GM12878 (cell line): ENCODE measurements at regions not wholly inside any gene's neighbourhood (a gene's known extent, or its start where the extent isn't known, plus 50 kb on each side); places are given as distances from the start of the nearest gene placed in this dataset.

Experiments used
- ATAC-seq: fragments of 200-7000 bp; cut with Tn5 transposase; 3 replicates; pipeline ENCODE4 v1.9.1; 2020; ENCODE audit warnings: mild to moderate bottlenecking, moderate library complexity
- BruUV-seq: library from RNA; stranded (reverse); fragments of 400-500 nt; replicated peaks from 2 replicates; lab custom pipeline; 2021; lab: Mats Ljungman, UMichigan
- CTCF ChIA-PET: fragments of 300-600 bp; sonication (Branson Sonifier 250); formaldehyde crosslinking; extraction: SDS; loops from one replicate; lab custom pipeline; 2021; ENCODE audit warnings: inconsistent platforms; lab: Yijun Ruan, JAX
- POLR2A ChIA-PET: fragments of 350-600 bp; formaldehyde crosslinking; extraction: SDS; loops from one replicate; lab custom pipeline; 2021; ENCODE audit warnings: inconsistent platforms; lab: Charles Lee
- RAD21 ChIA-PET: fragments of 300-600 bp; sonication (Branson Sonifier 250); formaldehyde crosslinking; loops from one replicate; lab custom pipeline; 2023; ENCODE audit warnings: antibody characterized with exemption; ENCODE audit not compliant: unreplicated experiment; lab: Charles Lee
- SMC1A ChIA-PET: fragments of 300-600 bp; sonication (Branson Sonifier 250); formaldehyde crosslinking; loops from one replicate; lab custom pipeline; 2023; ENCODE audit not compliant: unreplicated experiment, uncharacterized antibody; lab: Charles Lee
- DNase-seq: peaks from one replicate; pipeline ENCODE4 v3.0.0-alpha.2; 2011; ENCODE audit warnings: low read depth, low spot score
- FAIRE-seq: peaks from 3 replicates; lab custom pipeline; 2011; peaks lifted over from hg19 to GRCh38; lab: Jason Lieb, UNC
- H2AFZ ChIP-seq: 2 replicates; pipeline ENCODE4 v1.6.0; 2011; ENCODE audit warnings: low read depth, low read length, control low read depth; ENCODE audit not compliant: control insufficient read depth
- H3K27ac ChIP-seq: 2 replicates; pipeline ENCODE4 v1.5.1; 2011; ENCODE audit warnings: control low read depth; ENCODE audit not compliant: control insufficient read depth, insufficient read depth
- H3K27me3 ChIP-seq, 2 experiments: replicated peaks in 1 of 2; 2 replicates each; pipeline versions ENCODE4 v1.6.0 to v1.6.1; 2011; ENCODE audit warnings: low read length in 1 of 2; ENCODE audit not compliant: control insufficient read depth in 2 of 2, insufficient read depth in 2 of 2
- H3K36me3 ChIP-seq, 2 experiments: 2 replicates each; pipeline ENCODE4 v1.5.1; 2011; ENCODE audit warnings: low read length in 1 of 2; ENCODE audit not compliant: control insufficient read depth in 2 of 2, insufficient read depth in 2 of 2
- H3K4me1 ChIP-seq: 2 replicates; pipeline ENCODE4 v1.6.1; 2011; ENCODE audit warnings: mild to moderate bottlenecking, low read length, moderate library complexity, mixed read lengths; ENCODE audit not compliant: control insufficient read depth, insufficient read depth
- H3K4me2 ChIP-seq: 2 replicates; pipeline ENCODE4 v1.6.0; 2011; ENCODE audit warnings: control low read depth; ENCODE audit not compliant: control insufficient read depth, insufficient read depth
- H3K4me3 ChIP-seq: fragments of 200-600 bp; sonication (generic); 2 replicates; pipeline ENCODE4 v1.5.1; 2016
- H3K79me2 ChIP-seq: 2 replicates; pipeline ENCODE4 v1.6.0; 2011; ENCODE audit warnings: low read length; ENCODE audit not compliant: control insufficient read depth, insufficient read depth
- H3K9ac ChIP-seq: 2 replicates; pipeline ENCODE4 v1.8.0; 2011; ENCODE audit warnings: low read length, control low read depth, mixed read lengths; ENCODE audit not compliant: control insufficient read depth, insufficient read depth
- H3K9me3 ChIP-seq: replicated peaks from 3 replicates; pipeline ENCODE4 v1.5.1; 2011; ENCODE audit warnings: mild to moderate bottlenecking, low read length; ENCODE audit not compliant: control insufficient read depth, insufficient read depth
- H4K20me1 ChIP-seq: 2 replicates; pipeline ENCODE4 v1.6.0; 2011; ENCODE audit not compliant: control insufficient read depth, insufficient read depth
- FOXM1 ChIP-seq: IDR thresholded peaks from 2 replicates; pipeline ENCODE4 v1.6.1; 2012; ENCODE audit warnings: low read depth, mild to moderate bottlenecking, inconsistent platforms, low read length, moderate library complexity
- IKZF1 ChIP-seq: fragments of 450-650 bp; conservative IDR thresholded peaks from 2 replicates; pipeline ENCODE4 v1.6.1; 2017; ENCODE audit warnings: antibody characterized with exemption, mild to moderate bottlenecking
- KDM1A ChIP-seq: fragments of 200-600 bp; sonication (generic); IDR thresholded peaks from 2 replicates; pipeline ENCODE4 v1.6.1; 2016; ENCODE audit warnings: borderline replicate concordance
- PRDM15 ChIP-seq: fragments of 450-650 bp; formaldehyde crosslinking; IDR thresholded peaks from 2 replicates; pipeline ENCODE4 v1.4.0; 2020; ENCODE audit warnings: mild to moderate bottlenecking, moderate library complexity
- RAD51 ChIP-seq: fragments of 450-650 bp; IDR thresholded peaks from 2 replicates; pipeline ENCODE4 v1.6.1; 2016; ENCODE audit warnings: moderate library complexity, mild to moderate bottlenecking, inconsistent platforms
- RB1 ChIP-seq: fragments of 450-650 bp; formaldehyde crosslinking; IDR thresholded peaks from 2 replicates; pipeline ENCODE4 v1.6.1; 2017; ENCODE audit warnings: mild to moderate bottlenecking, borderline replicate concordance
- RELA ChIP-seq: fragments of 450-650 bp; IDR thresholded peaks from 2 replicates; pipeline ENCODE4 v1.8.0; 2014; ENCODE audit warnings: borderline replicate concordance; ENCODE audit not compliant: partially characterized antibody
- WGBS: methylation state at CpG from one replicate; pipeline ENCODE4 v1.1.6; 2016; ENCODE audit warnings: low lambda C conversion rate; ENCODE audit not compliant: insufficient replicate concordance, insufficient coverage; ENCODE audit errors: missing lambda C conversion rate; 5-methylcytosine and 5-hydroxymethylcytosine counted together
- in situ Hi-C: fragments of 300-500 bp; cut with MboI; formaldehyde crosslinking; loops from 9 replicates; pipeline ENCODE4 v1.14.3; 2018; ENCODE audit warnings: mixed read lengths
- intact Hi-C: fragments of 100-400 bp; cut with micrococcal nuclease; formaldehyde crosslinking; loops from one replicate; pipeline ENCODE4 v1.14.2; 2022; ENCODE audit not compliant: unreplicated experiment

GRCh38 chr10:108597657-108598319 is 1325.5 kb downstream of the XPNPEP1 start:
- Histone ChIP-seq H3K9ac (no peak overlapping the region), H3K27ac (no peak overlapping the region), H3K4me3 (no peak overlapping the region), H3K79me2 (peaks cover 2% of the 10 kb centered on the region), H2AFZ (no peak overlapping the region), H3K4me2 (no peak overlapping the region), H4K20me1 (no peaks in the 10 kb centered on the region), H3K4me1 (no peaks in the 10 kb centered on the region), H3K27me3 (no peaks in the 10 kb centered on the region), H3K9me3 (no peaks in the 10 kb centered on the region), H3K36me3 (no peaks in the 10 kb centered on the region)
- FAIRE-seq (no peak), ATAC-seq (no peak), DNase-seq (no peak)
- 50% methylated on average over 2 of the region's 2 CpGs for WGBS
- BruUV-seq = no TSS peak
- ChIA-PET POLR2A (interaction anchor here (2.2 kb wide), 1 partner anchor 13 kb away, joined by 4 read pairs; no protein-coding TSS in a partner anchor), RAD21 (interaction anchor here (1.0 to 1.1 kb wide), 2 partner anchors 27 to 53 kb away, joined by 3 to 4 read pairs; no protein-coding TSS in a partner anchor), SMC1A (interaction anchor here (0.9 to 1.3 kb wide), 4 partner anchors 27 to 53 kb away, joined by 3 to 4 read pairs (median 4); no protein-coding TSS in a partner anchor), CTCF (interaction anchor here (0.9 to 1.2 kb wide), 3 partner anchors 17 to 31 kb away, joined by 3 read pairs; no protein-coding TSS in a partner anchor)
- intact Hi-C loops = loop anchor here (2.0 kb wide), 1 partner anchor 53 kb away; no protein-coding TSS in a partner anchor
- no peak for TF ChIP-seq PRDM15 (CRISPR knock-in tag)
- no peak for TF ChIP-seq RB1
- no peak for TF ChIP-seq RAD51
- no peak for TF ChIP-seq RELA
- no peak for TF ChIP-seq KDM1A
- no peak for TF ChIP-seq IKZF1
- no peak for TF ChIP-seq FOXM1
- in situ Hi-C loops = no loop called here
